Central memory CD8-positive, alpha-beta T cell (primary cell): ENCODE measurements at regions not wholly inside any gene's neighbourhood (a gene's known extent, or its start where the extent isn't known, plus 50 kb on each side); places are given as distances from the start of the nearest gene placed in this dataset.

Experiments used
- ATAC-seq: fragments of 150-1000 bp; cut with Tn5 transposase; replicated peaks from 2 replicates; pipeline ENCODE4 v1.10.0; 2022; ENCODE audit warnings: mild to moderate bottlenecking, moderate FRiP score, moderate number of reproducible peaks; ENCODE audit not compliant: poor library complexity, severe bottlenecking; ENCODE audit errors: extremely low read depth
- DNase-seq, 2 donors: peaks; one replicate each; pipeline ENCODE4 v3.0.0; 2021; ENCODE audit warnings: low spot score in 2 of 2
- H3K27ac Mint-ChIP-seq: one replicate; pipeline ENCODE4 v1.8.0; 2022; ENCODE audit warnings: low read depth, mild to moderate bottlenecking, moderate library complexity, mixed read lengths
- H3K27me3 Mint-ChIP-seq: one replicate; pipeline ENCODE4 v1.8.0; 2022; ENCODE audit warnings: mixed read lengths
- H3K36me3 Mint-ChIP-seq: one replicate; pipeline ENCODE4 v1.8.0; 2022; ENCODE audit warnings: mild to moderate bottlenecking, moderate library complexity, mixed read lengths; ENCODE audit not compliant: insufficient read depth
- H3K4me1 Mint-ChIP-seq: one replicate; pipeline ENCODE4 v1.8.0; 2022; ENCODE audit warnings: mixed read lengths
- H3K4me3 Mint-ChIP-seq: one replicate; pipeline ENCODE4 v1.8.0; 2022; ENCODE audit warnings: mild to moderate bottlenecking, moderate library complexity, mixed read lengths
- H3K9me3 Mint-ChIP-seq: one replicate; pipeline ENCODE4 v1.8.0; 2022; ENCODE audit warnings: mixed read lengths

GRCh38 chr12:91627225-91627624 lies 444.6 kb upstream of the DCN start:
- Mint-ChIP-seq H3K27ac (no peak overlapping the region), H3K9me3 (peaks cover 6% of the 10 kb centered on the region), H3K36me3 (no peaks in the 10 kb centered on the region), H3K4me1 (no peaks in the 10 kb centered on the region), H3K4me3 (no peak overlapping the region), H3K27me3 (no peaks in the 10 kb centered on the region)
- no peak for ATAC-seq
- DNase-seq: no peak

- no peak for ATAC-seq
- H3K27me3 Mint-ChIP-seq: peaks cover 15% of the 10 kb centered on the region
- H3K36me3 Mint-ChIP-seq: no peaks in the 10 kb centered on the region
- no peak for DNase-seq
- no peak overlapping the region for H3K27ac Mint-ChIP-seq
- peaks cover 6% of the 10 kb centered on the region for H3K9me3 Mint-ChIP-seq
- no peak overlapping the region for H3K4me3 Mint-ChIP-seq
- H3K4me1 Mint-ChIP-seq: no peaks in the 10 kb centered on the region
Measured at GRCh38 chr12:91622981-91623380, 440.4 kb upstream of the DCN start.

GRCh38 chr12:91622037-91622436 lies 439.4 kb upstream of the DCN start:
- Mint-ChIP-seq H3K27me3 (peaks cover 16% of the 10 kb centered on the region), H3K4me1 (no peaks in the 10 kb centered on the region), H3K36me3 (no peaks in the 10 kb centered on the region), H3K27ac (no peak overlapping the region), H3K9me3 (peaks cover 6% of the 10 kb centered on the region), H3K4me3 (no peak overlapping the region)
- ATAC-seq (no peak), DNase-seq (no peak)

- ATAC-seq: no peak
- H3K27me3 Mint-ChIP-seq: peaks cover 16% of the 10 kb centered on the region
- H3K36me3 Mint-ChIP-seq: no peaks in the 10 kb centered on the region
- no peaks in the 10 kb centered on the region for H3K4me1 Mint-ChIP-seq
- H3K4me3 Mint-ChIP-seq: no peak overlapping the region
- H3K27ac Mint-ChIP-seq: no peak overlapping the region
- peaks cover 2% of the 10 kb centered on the region for H3K9me3 Mint-ChIP-seq
- no peak for DNase-seq
Measured at GRCh38 chr12:91620992-91621391, 438.4 kb upstream of the DCN start.

- H3K36me3 Mint-ChIP-seq: no peaks in the 10 kb centered on the region
- H3K27ac Mint-ChIP-seq: no peak overlapping the region
- H3K27me3 Mint-ChIP-seq: peaks cover 16% of the 10 kb centered on the region
- no peaks in the 10 kb centered on the region for H3K4me1 Mint-ChIP-seq
- no peaks in the 10 kb centered on the region for H3K9me3 Mint-ChIP-seq
- ATAC-seq (no peak), DNase-seq (no peak)
- H3K4me3 Mint-ChIP-seq: no peak overlapping the region
Measured at GRCh38 chr12:91620422-91620821, 437.8 kb upstream of the DCN start.

- DNase-seq (no peak), ATAC-seq (no peak)
- peaks cover 16% of the 10 kb centered on the region for H3K27me3 Mint-ChIP-seq
- no peak overlapping the region for H3K27ac Mint-ChIP-seq
- no peak overlapping the region for H3K4me3 Mint-ChIP-seq
- H3K4me1 Mint-ChIP-seq: no peaks in the 10 kb centered on the region
- no peaks in the 10 kb centered on the region for H3K9me3 Mint-ChIP-seq
- no peaks in the 10 kb centered on the region for H3K36me3 Mint-ChIP-seq
Measured at GRCh38 chr12:91618281-91618680, 435.7 kb upstream of the DCN start.

GRCh38 chr12:91617818-91618217 lies 435.2 kb upstream of the DCN start:
- H3K4me1 Mint-ChIP-seq: no peaks in the 10 kb centered on the region
- H3K4me3 Mint-ChIP-seq: no peak overlapping the region
- H3K36me3 Mint-ChIP-seq: no peaks in the 10 kb centered on the region
- no peak overlapping the region for H3K27ac Mint-ChIP-seq
- DNase-seq (no peak), ATAC-seq (no peak)
- no peaks in the 10 kb centered on the region for H3K9me3 Mint-ChIP-seq
- peaks cover 16% of the 10 kb centered on the region for H3K27me3 Mint-ChIP-seq

GRCh38 chr12:91616416-91616815 lies 433.8 kb upstream of the DCN start:
- Mint-ChIP-seq H3K4me3 (no peak overlapping the region), H3K36me3 (no peaks in the 10 kb centered on the region), H3K4me1 (no peaks in the 10 kb centered on the region)

GRCh38 chr12:91613223-91613779 lies 430.7 kb upstream of the DCN start:
- DNase-seq (no peak), ATAC-seq (no peak)
- H3K4me3 Mint-ChIP-seq: no peak overlapping the region
- H3K9me3 Mint-ChIP-seq: no peaks in the 10 kb centered on the region
- peaks cover 4% of the 10 kb centered on the region for H3K27me3 Mint-ChIP-seq
- H3K27ac Mint-ChIP-seq: no peak overlapping the region
- H3K36me3 Mint-ChIP-seq: no peaks in the 10 kb centered on the region
- no peaks in the 10 kb centered on the region for H3K4me1 Mint-ChIP-seq

More at GRCh38 chr12:91616416-91616815, 433.8 kb upstream of the DCN start:
- no peak for DNase-seq
- no peak overlapping the region for H3K27ac Mint-ChIP-seq
- H3K27me3 Mint-ChIP-seq: peaks cover 16% of the 10 kb centered on the region
- H3K9me3 Mint-ChIP-seq: no peaks in the 10 kb centered on the region
- ATAC-seq: no peak

- H3K4me1 Mint-ChIP-seq: no peaks in the 10 kb centered on the region
- H3K9me3 Mint-ChIP-seq: no peaks in the 10 kb centered on the region
- no peak overlapping the region for H3K4me3 Mint-ChIP-seq
- ATAC-seq: no peak
- no peak overlapping the region for H3K27ac Mint-ChIP-seq
- DNase-seq: no peak
- no peaks in the 10 kb centered on the region for H3K36me3 Mint-ChIP-seq
- no peaks in the 10 kb centered on the region for H3K27me3 Mint-ChIP-seq
Measured at GRCh38 chr12:91610561-91610960, 427.9 kb upstream of the DCN start.

GRCh38 chr12:91609283-91609682 lies 426.7 kb upstream of the DCN start:
- no peaks in the 10 kb centered on the region for H3K36me3 Mint-ChIP-seq
- DNase-seq (no peak), ATAC-seq (no peak)
- H3K9me3 Mint-ChIP-seq: no peaks in the 10 kb centered on the region
- H3K4me1 Mint-ChIP-seq: no peaks in the 10 kb centered on the region
- H3K27ac Mint-ChIP-seq: peak overlapping the region; percentile 20
- H3K4me3 Mint-ChIP-seq: no peak overlapping the region
- peaks cover 9% of the 10 kb centered on the region for H3K27me3 Mint-ChIP-seq

GRCh38 chr12:91608542-91608941 lies 425.9 kb upstream of the DCN start:
- H3K27me3 Mint-ChIP-seq: peaks cover 9% of the 10 kb centered on the region
- H3K36me3 Mint-ChIP-seq: no peaks in the 10 kb centered on the region
- no peaks in the 10 kb centered on the region for H3K4me1 Mint-ChIP-seq
- no peak overlapping the region for H3K4me3 Mint-ChIP-seq
- H3K27ac Mint-ChIP-seq: peak overlapping the region; percentile 20
- H3K9me3 Mint-ChIP-seq: no peaks in the 10 kb centered on the region
- DNase-seq: no peak
- no peak for ATAC-seq

GRCh38 chr12:91606662-91607377 lies 424.2 kb upstream of the DCN start:
- Mint-ChIP-seq H3K4me3 (no peak overlapping the region), H3K4me1 (no peaks in the 10 kb centered on the region), H3K36me3 (no peaks in the 10 kb centered on the region), H3K27me3 (peaks cover 9% of the 10 kb centered on the region), H3K27ac (no peak overlapping the region), H3K9me3 (no peaks in the 10 kb centered on the region)
- ATAC-seq (no peak), DNase-seq (no peak)
